Pancreas (tissue), 10 donors: ENCODE measurements at regions not wholly inside any gene's neighbourhood (a gene's known extent, or its start where the extent isn't known, plus 50 kb on each side); places are given as distances from the start of the nearest gene placed in this dataset.

Experiments used
- ATAC-seq, 4 donors: fragments of 200-7000 bp; cut with Tn5 transposase; one replicate each; pipeline versions ENCODE4 v1.8.0 to v1.9.1; 2020; ENCODE audit warnings: mild to moderate bottlenecking in 4 of 4, moderate library complexity in 4 of 4
- DNase-seq, 6 donors: peaks; one replicate each; pipeline ENCODE4 v3.0.0-alpha.2; 2020
- FAIRE-seq: peaks from 2 replicates; lab custom pipeline; 2012; peaks lifted over from hg19 to GRCh38; lab: Jason Lieb, UNC
- H3K27ac ChIP-seq, 4 donors: fragments of 200-600 bp; sonication (generic); 1 replicate in 3 of 4; 2 replicates in 1 of 4; pipeline versions ENCODE4 v1.5.0 to v1.8.0; 2020
- H3K27me3 ChIP-seq, 4 donors: fragments of 200-600 bp; one replicate each; pipeline ENCODE4 v1.8.0; 2021
- H3K36me3 ChIP-seq, 3 donors: fragments of 200-600 bp; sonication (generic) in 1 of 3; one replicate each; pipeline versions ENCODE4 v1.5.0 to v1.8.0; 2020 to 2021
- H3K4me1 ChIP-seq, 3 donors: fragments of 200-600 bp; one replicate each; pipeline ENCODE4 v1.8.0; 2021
- H3K4me3 ChIP-seq, 4 donors: fragments of 200-600 bp; sonication (generic) in 2 of 4; one replicate each; pipeline versions ENCODE4 v1.5.0 to v1.8.0; 2020 to 2021
- H3K9me3 ChIP-seq, 4 donors: fragments of 200-600 bp; one replicate each; pipeline ENCODE4 v1.8.0; 2021
- WGBS, 2 donors: extraction: QIAGEN DNeasy Blood & Tissue Kit; methylation state at CpG; one replicate each; pipeline ENCODE4 v1.1.7; 2013; 5-methylcytosine and 5-hydroxymethylcytosine counted together
- intact Hi-C, 3 donors: fragments of 100-400 bp; cut with DNase I; formaldehyde crosslinking; loops; one replicate each; pipeline versions ENCODE4 v1.11.1 to v1.14.2; 2022
- TF ChIP-seq, protein P1 (sequence below), 4 donors: fragments of 200-600 bp; sonication (generic) in 3 of 4; IDR thresholded peaks; one replicate each; pipeline versions ENCODE4 v1.5.0 to v1.8.0; 2021; ENCODE audit warnings: antibody characterized with exemption in 4 of 4
- donor health status: healthy with polysubstance abuse.
- donor health status: DM: no; HTN: no; CAD: no; lungs with moderate emphysema.
- donor health status: DM: no; HTN: no; CAD: no.
- donor health status: control.
- donor health status: control.
- donor health status: Bipolar disorder and iron deficiency.
- donor health status: DM: yes; HTN: yes; CAD: no.
- donor health status: DM: no; HTN: no; CAD: no.
- donor health status: DM: no; HTN: no; CAD: no.
- donor health status: DM: yes; HTN: yes; CAD: no.

DNA sequence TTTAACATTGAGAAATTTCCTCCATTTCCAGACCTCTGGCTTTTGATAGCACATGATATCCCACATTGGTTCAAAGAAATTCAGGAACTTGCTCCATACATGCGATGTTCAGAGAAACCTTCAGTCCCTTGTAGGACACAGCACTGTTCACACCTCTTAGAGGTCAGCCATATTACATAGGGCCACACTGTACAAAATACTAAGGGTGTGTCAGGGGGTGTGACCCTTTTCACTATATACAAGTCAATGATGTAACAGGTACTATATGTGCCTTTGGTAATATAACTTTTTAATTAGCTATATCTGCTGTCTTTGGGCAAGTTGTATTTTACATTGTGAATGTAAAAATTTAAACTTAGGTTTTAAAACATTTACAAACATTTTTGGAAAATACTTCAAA is 505.5 kb downstream of the ENC1 start:
- DNase-seq (no peak), FAIRE-seq (no peak), ATAC-seq (no peak)
- TF ChIP-seq, protein P1, sequence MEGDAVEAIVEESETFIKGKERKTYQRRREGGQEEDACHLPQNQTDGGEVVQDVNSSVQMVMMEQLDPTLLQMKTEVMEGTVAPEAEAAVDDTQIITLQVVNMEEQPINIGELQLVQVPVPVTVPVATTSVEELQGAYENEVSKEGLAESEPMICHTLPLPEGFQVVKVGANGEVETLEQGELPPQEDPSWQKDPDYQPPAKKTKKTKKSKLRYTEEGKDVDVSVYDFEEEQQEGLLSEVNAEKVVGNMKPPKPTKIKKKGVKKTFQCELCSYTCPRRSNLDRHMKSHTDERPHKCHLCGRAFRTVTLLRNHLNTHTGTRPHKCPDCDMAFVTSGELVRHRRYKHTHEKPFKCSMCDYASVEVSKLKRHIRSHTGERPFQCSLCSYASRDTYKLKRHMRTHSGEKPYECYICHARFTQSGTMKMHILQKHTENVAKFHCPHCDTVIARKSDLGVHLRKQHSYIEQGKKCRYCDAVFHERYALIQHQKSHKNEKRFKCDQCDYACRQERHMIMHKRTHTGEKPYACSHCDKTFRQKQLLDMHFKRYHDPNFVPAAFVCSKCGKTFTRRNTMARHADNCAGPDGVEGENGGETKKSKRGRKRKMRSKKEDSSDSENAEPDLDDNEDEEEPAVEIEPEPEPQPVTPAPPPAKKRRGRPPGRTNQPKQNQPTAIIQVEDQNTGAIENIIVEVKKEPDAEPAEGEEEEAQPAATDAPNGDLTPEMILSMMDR (IDR thresholded peaks at IDR 0.05) = no peak
- Histone ChIP-seq H3K9me3 (no peaks in the 10 kb centered on the region), H3K36me3 (no peaks in the 10 kb centered on the region), H3K4me1 (peaks cover 0 to 8% (median 0%) of the 10 kb centered on the region in 3 donors), H3K27ac (no peak overlapping the region), H3K4me3 (no peak overlapping the region), H3K27me3 (no peaks in the 10 kb centered on the region)
- WGBS, 2 donors = 97% methylated on average over 1 of the region's 1 CpG
- intact Hi-C loops = no loop called here

DNA sequence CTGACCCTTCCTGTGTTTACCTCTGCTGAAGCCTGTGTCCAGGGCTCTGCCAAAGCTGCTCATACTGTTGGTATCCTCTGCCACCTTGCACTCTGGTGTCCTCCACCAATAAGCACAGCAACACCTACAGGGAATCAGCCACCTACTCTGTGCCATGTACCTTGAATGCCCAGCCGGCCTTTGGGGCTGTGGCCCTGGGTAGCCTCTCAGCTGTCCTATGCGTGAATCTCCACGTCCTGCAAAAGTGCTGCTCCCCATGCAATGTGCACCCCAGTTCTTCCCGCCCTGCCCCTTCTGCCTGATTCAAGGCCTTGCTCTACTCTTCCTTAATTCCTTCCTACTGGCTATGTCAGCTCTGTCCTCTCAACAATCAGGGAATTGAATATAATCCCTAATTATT is 506.5 kb downstream of the ARHGEF28 start:
- no peak overlapping the region for H3K27ac ChIP-seq
- H3K27me3 ChIP-seq = no peaks in the 10 kb centered on the region
- no peak overlapping the region for H3K4me3 ChIP-seq
- intact Hi-C loops = no loop called here
- FAIRE-seq (no peak), DNase-seq (no peak), ATAC-seq (no peak)
- TF ChIP-seq, protein P1 (IDR thresholded peaks at IDR 0.05) = no peak
- H3K9me3 ChIP-seq = no peaks in the 10 kb centered on the region
- H3K4me1 ChIP-seq = peaks cover 0 to 8% (median 0%) of the 10 kb centered on the region in 3 donors
- 96 to 98% methylated on average over 4 of the region's 4 CpGs for WGBS, 2 donors
- no peaks in the 10 kb centered on the region for H3K36me3 ChIP-seq

DNA sequence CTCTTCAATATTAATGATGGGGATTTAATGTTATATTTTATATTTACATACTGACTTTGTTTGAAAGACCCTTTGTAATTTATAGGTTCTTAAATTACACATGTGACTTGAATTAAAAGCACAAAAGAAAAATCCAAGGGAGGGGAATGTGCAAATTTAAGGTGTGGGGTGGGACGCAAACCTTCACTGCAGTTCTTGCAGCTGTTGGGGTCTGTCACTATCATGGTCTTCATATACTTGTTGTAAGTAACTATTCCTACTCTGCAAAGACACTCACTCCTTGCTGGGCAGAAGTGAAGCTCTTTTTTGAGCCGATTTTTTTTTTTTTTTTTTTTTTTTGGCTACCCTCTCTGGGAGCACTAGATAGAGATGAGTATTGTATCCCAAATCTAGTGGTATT is 505.3 kb downstream of the ARHGEF28 start:
- TF ChIP-seq, protein P1 (IDR thresholded peaks at IDR 0.05) = no peak
- no peak for DNase-seq
- H3K4me1 ChIP-seq = peaks cover 0 to 4% (median 0%) of the 10 kb centered on the region in 3 donors
- FAIRE-seq = no peak
- H3K4me3 ChIP-seq = no peak overlapping the region
- no peaks in the 10 kb centered on the region for H3K27me3 ChIP-seq
- ATAC-seq = no peak
- H3K36me3 ChIP-seq = no peaks in the 10 kb centered on the region
- intact Hi-C loops = no loop called here
- no peak overlapping the region for H3K27ac ChIP-seq
- 73 to 79% methylated on average over 2 of the region's 2 CpGs for WGBS, 2 donors
- no peaks in the 10 kb centered on the region for H3K9me3 ChIP-seq

DNA sequence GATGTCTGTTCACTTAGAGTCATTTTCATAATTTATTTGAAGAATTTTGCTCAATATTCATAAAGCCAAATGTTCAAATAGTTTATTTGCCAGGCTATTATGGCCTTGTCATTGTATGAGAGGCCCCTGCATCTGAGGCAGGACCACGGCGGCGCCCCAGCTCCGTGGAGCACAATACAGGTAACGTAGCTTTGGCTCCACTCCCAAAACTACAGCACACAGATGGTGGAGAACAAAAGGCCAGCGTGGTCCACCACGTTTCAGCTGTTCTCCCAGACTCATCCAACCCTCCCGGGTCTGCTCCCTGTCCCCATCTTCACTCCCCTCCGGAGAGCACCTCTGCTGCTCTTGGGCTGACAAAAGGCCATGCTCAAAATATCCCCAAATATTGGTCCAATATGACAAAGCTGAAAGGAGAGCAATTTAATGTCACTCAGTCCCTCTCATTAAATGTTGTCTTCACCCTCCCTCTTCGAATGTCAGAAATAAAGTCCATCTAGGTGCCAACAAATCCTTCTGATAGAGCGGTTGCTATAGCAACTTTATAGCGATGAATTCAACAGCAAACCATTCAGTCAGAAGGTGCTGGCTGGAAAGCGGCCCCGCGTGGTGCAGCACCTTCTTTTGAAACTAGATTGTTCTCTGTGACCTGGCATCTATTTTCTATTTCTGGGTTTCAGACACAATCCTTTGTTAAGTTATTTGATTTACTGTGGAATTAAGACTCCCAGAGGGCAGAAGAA is 504.3 kb downstream of the ARHGEF28 start:
- ATAC-seq (no peak), FAIRE-seq (no peak), DNase-seq (no peak)
- H3K4me1 ChIP-seq = no peaks in the 10 kb centered on the region
- H3K4me3 ChIP-seq = no peak overlapping the region
- TF ChIP-seq, protein P1 (IDR thresholded peaks at IDR 0.05) = no peak
- H3K27ac ChIP-seq = no peak overlapping the region
- intact Hi-C loops = no loop called here
- no peaks in the 10 kb centered on the region for H3K36me3 ChIP-seq
- no peaks in the 10 kb centered on the region for H3K27me3 ChIP-seq
- 88% methylated on average over 15 of the region's 15 CpGs for WGBS, 2 donors
- H3K9me3 ChIP-seq = no peaks in the 10 kb centered on the region
